ENCODE measurements at regions not wholly inside any gene's neighbourhood (a gene's known extent, or its start where the extent isn't known, plus 50 kb on each side); places are given as distances from the start of the nearest gene placed in this dataset.
"Not testable (repeated sequence)": the region's sequence is repeated elsewhere in the genome, so short reads cannot be mapped to it uniquely, and the experiment has no call there.

- H3K27ac ChIP-seq (ENCODE audit: low read depth, low read length): not testable (repeated sequence)
Observed at GRCh38 chr21:9659877-9660276, 861.5 kb upstream of the TPTE start.

GRCh38 chr21:9663914-9664729 lies 857.3 kb upstream of the TPTE start:
- H3K9me3 ChIP-seq (ENCODE audit: control insufficient read depth, insufficient read depth, low read length); H4K20me1 ChIP-seq (ENCODE audit: control insufficient read depth, insufficient read depth, low read depth, low read length); H3K79me2 ChIP-seq (ENCODE audit: control insufficient read depth, low read length); H3K27me3 ChIP-seq (ENCODE audit: control insufficient read depth, low read length); H3K36me3 ChIP-seq (ENCODE audit: control insufficient read depth, low read length); H3K27ac ChIP-seq (ENCODE audit: low read depth, low read length); H3K4me3 ChIP-seq (ENCODE audit: low read length); H3K4me1 ChIP-seq (ENCODE audit: control insufficient read depth, low read length); H3K4me2 ChIP-seq (ENCODE audit: low read length); H3F3A ChIP-seq (ENCODE audit: control insufficient read depth, insufficient read depth); H3K9me2 ChIP-seq (replicated peaks; ENCODE audit: control insufficient read depth, low read length): not testable (repeated sequence)

More at GRCh38 chr21:9659877-9660276, 861.5 kb upstream of the TPTE start:
- not testable (repeated sequence) for H3K36me3 ChIP-seq (ENCODE audit: control insufficient read depth, low read length); H3K4me1 ChIP-seq (ENCODE audit: control insufficient read depth, low read length); H4K20me1 ChIP-seq (ENCODE audit: control insufficient read depth, insufficient read depth, low read depth, low read length); H3K9me2 ChIP-seq (replicated peaks; ENCODE audit: control insufficient read depth, low read length); H3K79me2 ChIP-seq (ENCODE audit: control insufficient read depth, low read length); H3K27me3 ChIP-seq (ENCODE audit: control insufficient read depth, low read length); H3K4me2 ChIP-seq (ENCODE audit: low read length); H3K4me3 ChIP-seq (ENCODE audit: low read length); H3F3A ChIP-seq (ENCODE audit: control insufficient read depth, insufficient read depth)
- peaks cover 16% of the 10 kb centered on the region for H3K9me3 ChIP-seq (ENCODE audit: control insufficient read depth, insufficient read depth, low read length)

- not testable (repeated sequence) for H3K4me3 ChIP-seq (ENCODE audit: low read length); H3K9me2 ChIP-seq (replicated peaks; ENCODE audit: control insufficient read depth, low read length); H3F3A ChIP-seq (ENCODE audit: control insufficient read depth, insufficient read depth); H3K4me2 ChIP-seq (ENCODE audit: low read length); H3K36me3 ChIP-seq (ENCODE audit: control insufficient read depth, low read length); H3K9me3 ChIP-seq (ENCODE audit: control insufficient read depth, insufficient read depth, low read length); H3K27me3 ChIP-seq (ENCODE audit: control insufficient read depth, low read length); H3K27ac ChIP-seq (ENCODE audit: low read depth, low read length); H3K4me1 ChIP-seq (ENCODE audit: control insufficient read depth, low read length); H3K79me2 ChIP-seq (ENCODE audit: control insufficient read depth, low read length); H4K20me1 ChIP-seq (ENCODE audit: control insufficient read depth, insufficient read depth, low read depth, low read length)
Observed at GRCh38 chr21:9675811-9676210, 845.6 kb upstream of the TPTE start.

GRCh38 chr21:9679029-9679428 lies 842.4 kb upstream of the TPTE start:
- H3K4me1 ChIP-seq (ENCODE audit: control insufficient read depth, low read length); H3K36me3 ChIP-seq (ENCODE audit: control insufficient read depth, low read length); H3K79me2 ChIP-seq (ENCODE audit: control insufficient read depth, low read length); H3K27ac ChIP-seq (ENCODE audit: low read depth, low read length); H3K9me2 ChIP-seq (replicated peaks; ENCODE audit: control insufficient read depth, low read length); H3F3A ChIP-seq (ENCODE audit: control insufficient read depth, insufficient read depth); H4K20me1 ChIP-seq (ENCODE audit: control insufficient read depth, insufficient read depth, low read depth, low read length); H3K4me3 ChIP-seq (ENCODE audit: low read length); H3K9me3 ChIP-seq (ENCODE audit: control insufficient read depth, insufficient read depth, low read length); H3K4me2 ChIP-seq (ENCODE audit: low read length); H3K27me3 ChIP-seq (ENCODE audit: control insufficient read depth, low read length): not testable (repeated sequence)

GRCh38 chr21:9688945-9689344 lies 832.4 kb upstream of the TPTE start:
- H3K4me3 ChIP-seq (ENCODE audit: low read length); H3K27ac ChIP-seq (ENCODE audit: low read depth, low read length); H3K79me2 ChIP-seq (ENCODE audit: control insufficient read depth, low read length); H3K9me3 ChIP-seq (ENCODE audit: control insufficient read depth, insufficient read depth, low read length); H3K4me2 ChIP-seq (ENCODE audit: low read length); H3K27me3 ChIP-seq (ENCODE audit: control insufficient read depth, low read length); H3K9me2 ChIP-seq (replicated peaks; ENCODE audit: control insufficient read depth, low read length); H4K20me1 ChIP-seq (ENCODE audit: control insufficient read depth, insufficient read depth, low read depth, low read length); H3K36me3 ChIP-seq (ENCODE audit: control insufficient read depth, low read length); H3F3A ChIP-seq (ENCODE audit: control insufficient read depth, insufficient read depth); H3K4me1 ChIP-seq (ENCODE audit: control insufficient read depth, low read length): not testable (repeated sequence)

- H3K79me2 ChIP-seq (ENCODE audit: control insufficient read depth, low read length); H3K27ac ChIP-seq (ENCODE audit: low read depth, low read length); H3F3A ChIP-seq (ENCODE audit: control insufficient read depth, insufficient read depth); H3K36me3 ChIP-seq (ENCODE audit: control insufficient read depth, low read length); H3K9me3 ChIP-seq (ENCODE audit: control insufficient read depth, insufficient read depth, low read length); H3K4me2 ChIP-seq (ENCODE audit: low read length); H3K4me1 ChIP-seq (ENCODE audit: control insufficient read depth, low read length); H3K4me3 ChIP-seq (ENCODE audit: low read length); H3K9me2 ChIP-seq (replicated peaks; ENCODE audit: control insufficient read depth, low read length); H4K20me1 ChIP-seq (ENCODE audit: control insufficient read depth, insufficient read depth, low read depth, low read length); H3K27me3 ChIP-seq (ENCODE audit: control insufficient read depth, low read length): not testable (repeated sequence)
Observed at GRCh38 chr21:9690981-9691380, 830.4 kb upstream of the TPTE start.

- not testable (repeated sequence) for H3K27me3 ChIP-seq (ENCODE audit: control insufficient read depth, low read length); H3K4me1 ChIP-seq (ENCODE audit: control insufficient read depth, low read length); H3K36me3 ChIP-seq (ENCODE audit: control insufficient read depth, low read length); H3F3A ChIP-seq (ENCODE audit: control insufficient read depth, insufficient read depth); H3K27ac ChIP-seq (ENCODE audit: low read depth, low read length); H3K79me2 ChIP-seq (ENCODE audit: control insufficient read depth, low read length); H3K4me2 ChIP-seq (ENCODE audit: low read length); H3K9me2 ChIP-seq (replicated peaks; ENCODE audit: control insufficient read depth, low read length); H4K20me1 ChIP-seq (ENCODE audit: control insufficient read depth, insufficient read depth, low read depth, low read length); H3K9me3 ChIP-seq (ENCODE audit: control insufficient read depth, insufficient read depth, low read length); H3K4me3 ChIP-seq (ENCODE audit: low read length)
Observed at GRCh38 chr21:9695759-9696158, 825.6 kb upstream of the TPTE start.

GRCh38 chr21:9697751-9698150 lies 823.6 kb upstream of the TPTE start:
- not testable (repeated sequence) for H3K4me1 ChIP-seq (ENCODE audit: control insufficient read depth, low read length); H3K79me2 ChIP-seq (ENCODE audit: control insufficient read depth, low read length); H3K4me2 ChIP-seq (ENCODE audit: low read length); H3K36me3 ChIP-seq (ENCODE audit: control insufficient read depth, low read length); H3K4me3 ChIP-seq (ENCODE audit: low read length); H3K9me3 ChIP-seq (ENCODE audit: control insufficient read depth, insufficient read depth, low read length); H4K20me1 ChIP-seq (ENCODE audit: control insufficient read depth, insufficient read depth, low read depth, low read length); H3K27ac ChIP-seq (ENCODE audit: low read depth, low read length); H3K9me2 ChIP-seq (replicated peaks; ENCODE audit: control insufficient read depth, low read length); H3F3A ChIP-seq (ENCODE audit: control insufficient read depth, insufficient read depth); H3K27me3 ChIP-seq (ENCODE audit: control insufficient read depth, low read length)

Data from DOHH2 (cell line).